ENCODE measurements at regions not wholly inside any gene's neighbourhood (a gene's known extent, or its start where the extent isn't known, plus 50 kb on each side); places are given as distances from the start of the nearest gene placed in this dataset.
A peak's percentile ranks its signal among the peaks of the same experiment; 100 is the strongest.

DNA sequence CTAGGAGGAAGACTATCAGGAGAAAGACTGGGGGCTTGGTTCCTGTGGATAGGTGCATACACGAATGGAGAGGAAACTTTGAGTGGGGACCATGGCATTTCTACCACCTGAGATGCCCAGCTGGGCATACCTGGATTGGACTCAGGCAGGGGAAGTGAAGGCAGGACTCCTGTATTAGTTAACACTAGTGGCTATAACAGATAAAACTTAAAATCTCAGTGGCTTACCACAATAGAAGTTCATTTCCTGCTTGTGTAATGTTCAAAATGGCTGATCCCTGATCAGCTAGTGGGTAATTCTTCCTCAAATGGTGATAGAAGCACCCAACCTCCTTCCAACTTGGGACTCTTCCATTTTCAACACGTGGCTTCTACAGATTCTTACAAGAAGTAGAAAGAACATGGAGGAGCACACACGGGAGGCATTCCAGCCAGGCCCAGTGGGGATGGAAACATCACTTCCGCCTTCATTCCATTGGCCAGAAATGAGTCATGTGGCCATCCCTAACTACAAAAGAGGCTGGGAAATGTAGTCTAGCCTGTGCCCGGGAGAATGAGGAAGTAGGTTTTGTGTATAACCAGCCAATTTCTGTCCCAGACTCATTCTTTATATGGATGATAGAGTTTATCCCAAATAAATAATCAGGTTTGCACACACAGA lies 112.1 kb downstream of the UTP18 start (continued):
- TF ChIP-seq, protein P1, sequence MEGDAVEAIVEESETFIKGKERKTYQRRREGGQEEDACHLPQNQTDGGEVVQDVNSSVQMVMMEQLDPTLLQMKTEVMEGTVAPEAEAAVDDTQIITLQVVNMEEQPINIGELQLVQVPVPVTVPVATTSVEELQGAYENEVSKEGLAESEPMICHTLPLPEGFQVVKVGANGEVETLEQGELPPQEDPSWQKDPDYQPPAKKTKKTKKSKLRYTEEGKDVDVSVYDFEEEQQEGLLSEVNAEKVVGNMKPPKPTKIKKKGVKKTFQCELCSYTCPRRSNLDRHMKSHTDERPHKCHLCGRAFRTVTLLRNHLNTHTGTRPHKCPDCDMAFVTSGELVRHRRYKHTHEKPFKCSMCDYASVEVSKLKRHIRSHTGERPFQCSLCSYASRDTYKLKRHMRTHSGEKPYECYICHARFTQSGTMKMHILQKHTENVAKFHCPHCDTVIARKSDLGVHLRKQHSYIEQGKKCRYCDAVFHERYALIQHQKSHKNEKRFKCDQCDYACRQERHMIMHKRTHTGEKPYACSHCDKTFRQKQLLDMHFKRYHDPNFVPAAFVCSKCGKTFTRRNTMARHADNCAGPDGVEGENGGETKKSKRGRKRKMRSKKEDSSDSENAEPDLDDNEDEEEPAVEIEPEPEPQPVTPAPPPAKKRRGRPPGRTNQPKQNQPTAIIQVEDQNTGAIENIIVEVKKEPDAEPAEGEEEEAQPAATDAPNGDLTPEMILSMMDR (IDR thresholded peaks at IDR 0.05 in 2 of 3, conservative IDR thresholded peaks at IDR 0.05 in 1 of 3; ENCODE audit: insufficient read depth in 2 of 3, low read depth in 1 of 3, low read length in 3 of 3): no peak
- TF ChIP-seq SMARCA5 (IDR thresholded peaks at IDR 0.05): no peak
- no peak for TF ChIP-seq KAT7 (CRISPR knock-in tag; IDR thresholded peaks at IDR 0.05; ENCODE audit: borderline replicate concordance)
- TF ChIP-seq, protein P2, sequence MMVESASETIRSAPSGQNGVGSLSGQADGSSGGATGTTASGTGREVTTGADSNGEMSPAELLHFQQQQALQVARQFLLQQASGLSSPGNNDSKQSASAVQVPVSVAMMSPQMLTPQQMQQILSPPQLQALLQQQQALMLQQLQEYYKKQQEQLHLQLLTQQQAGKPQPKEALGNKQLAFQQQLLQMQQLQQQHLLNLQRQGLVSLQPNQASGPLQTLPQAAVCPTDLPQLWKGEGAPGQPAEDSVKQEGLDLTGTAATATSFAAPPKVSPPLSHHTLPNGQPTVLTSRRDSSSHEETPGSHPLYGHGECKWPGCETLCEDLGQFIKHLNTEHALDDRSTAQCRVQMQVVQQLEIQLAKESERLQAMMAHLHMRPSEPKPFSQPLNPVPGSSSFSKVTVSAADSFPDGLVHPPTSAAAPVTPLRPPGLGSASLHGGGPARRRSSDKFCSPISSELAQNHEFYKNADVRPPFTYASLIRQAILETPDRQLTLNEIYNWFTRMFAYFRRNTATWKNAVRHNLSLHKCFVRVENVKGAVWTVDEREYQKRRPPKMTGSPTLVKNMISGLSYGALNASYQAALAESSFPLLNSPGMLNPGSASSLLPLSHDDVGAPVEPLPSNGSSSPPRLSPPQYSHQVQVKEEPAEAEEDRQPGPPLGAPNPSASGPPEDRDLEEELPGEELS (CRISPR knock-in tag; IDR thresholded peaks at IDR 0.05; ENCODE audit: borderline replicate concordance): no peak
- TF ChIP-seq YY1 (IDR thresholded peaks at IDR 0.05; ENCODE audit: borderline replicate concordance in 1 of 3, control insufficient read depth in 1 of 3, extremely low read depth in 1 of 3, insufficient read depth in 3 of 3, insufficient read length in 1 of 3, insufficient replicate concordance in 2 of 3, low read depth in 1 of 3, low read length in 2 of 3): peak in 2 of 3 experiments; percentile 23 to 83
- no peak for TF ChIP-seq EWSR1 (IDR thresholded peaks at IDR 0.05; ENCODE audit: borderline replicate concordance, low read depth, partially characterized antibody)
- TF ChIP-seq, protein P3, sequence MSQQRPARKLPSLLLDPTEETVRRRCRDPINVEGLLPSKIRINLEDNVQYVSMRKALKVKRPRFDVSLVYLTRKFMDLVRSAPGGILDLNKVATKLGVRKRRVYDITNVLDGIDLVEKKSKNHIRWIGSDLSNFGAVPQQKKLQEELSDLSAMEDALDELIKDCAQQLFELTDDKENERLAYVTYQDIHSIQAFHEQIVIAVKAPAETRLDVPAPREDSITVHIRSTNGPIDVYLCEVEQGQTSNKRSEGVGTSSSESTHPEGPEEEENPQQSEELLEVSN (IDR thresholded peaks at IDR 0.05; ENCODE audit: borderline replicate concordance in 1 of 2, extremely low read depth in 1 of 2, insufficient read depth in 1 of 2, insufficient read length in 1 of 2, low read depth in 1 of 2, low read length in 1 of 2, poor library complexity in 1 of 2, severe bottlenecking in 1 of 2): peak; percentile 32 to 53
- TF ChIP-seq XRCC5 (IDR thresholded peaks at IDR 0.05; ENCODE audit: low read depth, low read length): no peak
- peak; percentile 54 for TF ChIP-seq ETV1 (tag; conservative IDR thresholded peaks at IDR 0.05; ENCODE audit: low read depth)
- TF ChIP-seq JUND (IDR thresholded peaks at IDR 0.05; ENCODE audit: borderline replicate concordance, low read depth, low read length): peak; percentile 64
- peak; percentile 37; the same call in 1 of the 3 replicates for TF ChIP-seq JUND (tag; IDR thresholded peaks at IDR 0.05; ENCODE audit: borderline replicate concordance, low read depth, low read length)
- TF ChIP-seq, protein P4, sequence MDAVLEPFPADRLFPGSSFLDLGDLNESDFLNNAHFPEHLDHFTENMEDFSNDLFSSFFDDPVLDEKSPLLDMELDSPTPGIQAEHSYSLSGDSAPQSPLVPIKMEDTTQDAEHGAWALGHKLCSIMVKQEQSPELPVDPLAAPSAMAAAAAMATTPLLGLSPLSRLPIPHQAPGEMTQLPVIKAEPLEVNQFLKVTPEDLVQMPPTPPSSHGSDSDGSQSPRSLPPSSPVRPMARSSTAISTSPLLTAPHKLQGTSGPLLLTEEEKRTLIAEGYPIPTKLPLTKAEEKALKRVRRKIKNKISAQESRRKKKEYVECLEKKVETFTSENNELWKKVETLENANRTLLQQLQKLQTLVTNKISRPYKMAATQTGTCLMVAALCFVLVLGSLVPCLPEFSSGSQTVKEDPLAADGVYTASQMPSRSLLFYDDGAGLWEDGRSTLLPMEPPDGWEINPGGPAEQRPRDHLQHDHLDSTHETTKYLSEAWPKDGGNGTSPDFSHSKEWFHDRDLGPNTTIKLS (IDR thresholded peaks at IDR 0.05; ENCODE audit: borderline replicate concordance, low read depth): peak; percentile 73
- no peak for TF ChIP-seq PHF21A (IDR thresholded peaks at IDR 0.05; ENCODE audit: borderline replicate concordance, low read depth)
- no peak for TF ChIP-seq RBFOX2 (IDR thresholded peaks at IDR 0.05; ENCODE audit: low read depth, low read length)
- no peak for TF ChIP-seq SP1 (CRISPR knock-in tag; IDR thresholded peaks at IDR 0.05)
- TF ChIP-seq CXXC5 (CRISPR knock-in tag; IDR thresholded peaks at IDR 0.05): no peak
- no peak for TF ChIP-seq GABPB2 (CRISPR knock-in tag; conservative IDR thresholded peaks at IDR 0.05)
- TF ChIP-seq CREM (IDR thresholded peaks at IDR 0.05; ENCODE audit: low read depth): peak; percentile 91
